ENCODE measurements at regions not wholly inside any gene's neighbourhood (a gene's known extent, or its start where the extent isn't known, plus 50 kb on each side); places are given as distances from the start of the nearest gene placed in this dataset.

- TF ChIP-seq REST (IDR thresholded peaks at IDR 0.05; ENCODE audit: low read depth): no peak
- TF ChIP-seq TEAD4 (IDR thresholded peaks at IDR 0.05): no peak
- no peak for TF ChIP-seq YY1 (IDR thresholded peaks at IDR 0.05; ENCODE audit: low read depth)
- no peak for TF ChIP-seq EP300 (IDR thresholded peaks at IDR 0.05; ENCODE audit: borderline replicate concordance)
- TF ChIP-seq TAF1 (IDR thresholded peaks at IDR 0.05; ENCODE audit: low read depth): no peak
- no peak for TF ChIP-seq MAX (IDR thresholded peaks at IDR 0.05)
- TF ChIP-seq CEBPB (IDR thresholded peaks at IDR 0.05): no peak
- no peak for TF ChIP-seq USF1 (IDR thresholded peaks at IDR 0.05)
- TF ChIP-seq TCF12 (IDR thresholded peaks at IDR 0.05; ENCODE audit: low read depth): no peak
- no peak for TF ChIP-seq FOXM1 (IDR thresholded peaks at IDR 0.05; ENCODE audit: borderline replicate concordance, low read depth)
- TF ChIP-seq EGR1 (IDR thresholded peaks at IDR 0.05): no peak
- TF ChIP-seq RAD21 (IDR thresholded peaks at IDR 0.05; ENCODE audit: low read depth): no peak
These were observed 331.6 kb upstream of the NT5E start for GRCh38 chr6:85118233-85118632.

All from Ishikawa (cell line).